HEK293 (cell line): ENCODE measurements at regions not wholly inside any gene's neighbourhood (a gene's known extent, or its start where the extent isn't known, plus 50 kb on each side); places are given as distances from the start of the nearest gene placed in this dataset.

ENCODE experiments used
- HOXA7 ChIP-seq: sonication (generic); formaldehyde crosslinking; IDR thresholded peaks from 2 replicates; pipeline ENCODE4 v1.8.1; 2022; ENCODE audit warnings: missing genetic modification reagents, borderline replicate concordance
- PATZ1 ChIP-seq: fragments of 450-650 bp; formaldehyde crosslinking; IDR thresholded peaks from 2 replicates; pipeline ENCODE4 v1.5.1; 2016; ENCODE audit warnings: missing biosample characterization, missing genetic modification characterization
- ZNF580 ChIP-seq: fragments of 450-650 bp; formaldehyde crosslinking; IDR thresholded peaks from 2 replicates; pipeline ENCODE4 v1.5.1; 2016; ENCODE audit warnings: missing biosample characterization, missing genetic modification characterization
- ZNF626 ChIP-seq: fragments of 450-650 bp; sonication (Bioruptor Pico); formaldehyde crosslinking; IDR thresholded peaks from 2 replicates; pipeline ENCODE4 v1.5.1; 2018; ENCODE audit warnings: missing biosample characterization, missing genetic modification characterization, inconsistent platforms

- TF ChIP-seq HOXA7, result no peak
- no peak for TF ChIP-seq ZNF626 (tag by site-specific recombination)
- no peak for TF ChIP-seq PATZ1 (tag by site-specific recombination)
- no peak for TF ChIP-seq ZNF580 (tag by site-specific recombination)
These were observed 160.1 kb upstream of the PKN2 start for GRCh38 chr1:88523854-88524528.
